H9 (cell line): ENCODE measurements at regions not wholly inside any gene's neighbourhood (a gene's known extent, or its start where the extent isn't known, plus 50 kb on each side); places are given as distances from the start of the nearest gene placed in this dataset.

Source experiments
- DNase-seq: peaks from one replicate; pipeline ENCODE4 v3.0.0-alpha.2; 2017
- H2AFZ ChIP-seq: one replicate; pipeline ENCODE4 v1.6.1; 2013; ENCODE audit warnings: mild to moderate bottlenecking, low read length, control low read depth, moderate library complexity
- H2AK5ac ChIP-seq: 2 replicates; pipeline ENCODE4 v1.6.1; 2013; ENCODE audit warnings: low read length, control low read depth, mixed read lengths; ENCODE audit not compliant: insufficient read length
- H2BK120ac ChIP-seq: one replicate; pipeline ENCODE4 v1.6.1; 2013; ENCODE audit warnings: low read depth, mild to moderate bottlenecking, low read length, control low read depth, inconsistent platforms; ENCODE audit not compliant: poor library complexity, severe bottlenecking
- H2BK12ac ChIP-seq: 2 replicates; pipeline ENCODE4 v1.6.1; 2013; ENCODE audit warnings: low read length, control low read depth, mixed read lengths, low read depth; ENCODE audit not compliant: insufficient read length
- H2BK15ac ChIP-seq: 2 replicates; pipeline ENCODE4 v1.6.1; 2013; ENCODE audit warnings: low read depth, low read length, control low read depth
- H2BK20ac ChIP-seq: one replicate; pipeline ENCODE4 v1.6.1; 2013; ENCODE audit warnings: low read depth, mild to moderate bottlenecking, low read length, control low read depth, inconsistent platforms; ENCODE audit not compliant: poor library complexity, severe bottlenecking
- H2BK5ac ChIP-seq: 2 replicates; pipeline ENCODE4 v1.6.1; 2013; ENCODE audit warnings: low read length, control low read depth, mixed read lengths; ENCODE audit not compliant: insufficient read length
- H3K14ac ChIP-seq: 2 replicates; pipeline ENCODE4 v1.6.1; 2013; ENCODE audit warnings: low read length, control low read depth; ENCODE audit not compliant: insufficient read depth
- H3K18ac ChIP-seq: 2 replicates; pipeline ENCODE4 v1.6.1; 2013; ENCODE audit warnings: low read depth, mild to moderate bottlenecking, mixed read lengths, low read length, control low read depth; ENCODE audit not compliant: insufficient read length
- H3K23ac ChIP-seq: 2 replicates; pipeline ENCODE4 v1.6.1; 2013; ENCODE audit warnings: low read length, control low read depth, mixed read lengths, low read depth; ENCODE audit not compliant: insufficient read length
- H3K23me2 ChIP-seq: 2 replicates; pipeline ENCODE4 v1.6.1; 2013; ENCODE audit warnings: low read depth, mild to moderate bottlenecking, mixed read lengths, low read length, control low read depth; ENCODE audit not compliant: insufficient read length, poor library complexity, severe bottlenecking
- H3K27ac ChIP-seq: 2 replicates; pipeline ENCODE4 v1.5.1; 2013; ENCODE audit warnings: low read length, control low read depth, mixed read lengths, low read depth; ENCODE audit not compliant: insufficient read length
- H3K27me3 ChIP-seq: 2 replicates; pipeline ENCODE4 v1.6.1; 2013; ENCODE audit warnings: low read length, control low read depth, inconsistent platforms; ENCODE audit not compliant: insufficient read depth
- H3K4ac ChIP-seq: 2 replicates; pipeline ENCODE4 v1.6.1; 2013; ENCODE audit warnings: low read depth, mild to moderate bottlenecking, control low read depth, inconsistent platforms, low read length, moderate library complexity
- H3K4me1 ChIP-seq: 2 replicates; pipeline ENCODE4 v1.6.1; 2013; ENCODE audit warnings: low read length, control low read depth, inconsistent platforms; ENCODE audit not compliant: insufficient read depth
- H3K4me2 ChIP-seq: 2 replicates; pipeline ENCODE4 v1.6.1; 2013; ENCODE audit warnings: low read length, control low read depth, mixed read lengths; ENCODE audit not compliant: insufficient read length, insufficient read depth
- H3K56ac ChIP-seq: 2 replicates; pipeline ENCODE4 v1.6.1; 2013; ENCODE audit warnings: low read depth, mild to moderate bottlenecking, mixed read lengths, low read length, control low read depth; ENCODE audit not compliant: insufficient read length
- H3K79me1 ChIP-seq: 2 replicates; pipeline ENCODE4 v1.6.1; 2013; ENCODE audit warnings: low read depth, mild to moderate bottlenecking, moderate library complexity, low read length, control low read depth, inconsistent platforms; ENCODE audit not compliant: insufficient read depth, poor library complexity, severe bottlenecking
- H3K79me2 ChIP-seq: 2 replicates; pipeline ENCODE4 v1.6.1; 2013; ENCODE audit warnings: low read length, control low read depth, inconsistent platforms; ENCODE audit not compliant: insufficient read depth
- H3K9ac ChIP-seq: 2 replicates; pipeline ENCODE4 v1.6.1; 2013; ENCODE audit warnings: low read length, control low read depth, mixed read lengths; ENCODE audit not compliant: insufficient read length; ENCODE audit errors: extremely low read depth
- H3K9me3 ChIP-seq: one replicate; pipeline ENCODE4 v1.6.1; 2013; ENCODE audit warnings: low read depth, low read length, inconsistent platforms; ENCODE audit not compliant: control insufficient read depth
- H3T11ph ChIP-seq: one replicate; pipeline ENCODE4 v1.6.1; 2013; ENCODE audit warnings: mild to moderate bottlenecking, low read length, control low read depth, inconsistent platforms
- H4K20me1 ChIP-seq: one replicate; pipeline ENCODE4 v1.6.1; 2013; ENCODE audit not compliant: control insufficient read depth, insufficient read length, insufficient read depth
- H4K5ac ChIP-seq: 2 replicates; pipeline ENCODE4 v1.6.1; 2013; ENCODE audit warnings: low read depth, mild to moderate bottlenecking, mixed read lengths, low read length, control low read depth; ENCODE audit not compliant: insufficient read length
- H4K8ac ChIP-seq: replicated peaks from 2 replicates; pipeline ENCODE4 v1.6.1; 2013; ENCODE audit warnings: low read length, control low read depth, mixed read lengths, low read depth; ENCODE audit not compliant: insufficient read length
- H4K91ac ChIP-seq: 2 replicates; pipeline ENCODE4 v1.6.1; 2013; ENCODE audit warnings: low read depth, mild to moderate bottlenecking, moderate library complexity, mixed read lengths, low read length, control low read depth; ENCODE audit not compliant: insufficient read length
- H3K27ac Mint-ChIP-seq, 3 experiments: 2 replicates in 2 of 3; 3 replicates in 1 of 3; pipeline ENCODE4 v1.8.0; 2020 to 2021; ENCODE audit warnings: mixed read lengths in 3 of 3, mild to moderate bottlenecking in 1 of 3, moderate library complexity in 1 of 3
- H3K27me3 Mint-ChIP-seq: 2 replicates; pipeline ENCODE4 v1.8.0; 2021; ENCODE audit warnings: low read depth, mild to moderate bottlenecking, moderate library complexity, mixed read lengths
- H3K36me3 Mint-ChIP-seq, 3 experiments: 2 replicates in 2 of 3; 3 replicates in 1 of 3; pipeline ENCODE4 v1.8.0; 2020 to 2021; ENCODE audit warnings: low read depth in 3 of 3, mixed read lengths in 3 of 3; ENCODE audit not compliant: insufficient read depth in 1 of 3
- H3K4me1 Mint-ChIP-seq, 2 experiments: 2 replicates each; pipeline ENCODE4 v1.8.0; 2020; ENCODE audit warnings: mixed read lengths in 2 of 2
- H3K4me3 Mint-ChIP-seq, 2 experiments: 2 replicates in 1 of 2; 3 replicates in 1 of 2; pipeline ENCODE4 v1.8.0; 2020 to 2021; ENCODE audit warnings: mild to moderate bottlenecking in 2 of 2, mixed read lengths in 2 of 2, moderate library complexity in 1 of 2
- H3K9me3 Mint-ChIP-seq, 2 experiments: 2 replicates in 1 of 2; 3 replicates in 1 of 2; pipeline ENCODE4 v1.8.0; 2020; ENCODE audit warnings: mild to moderate bottlenecking in 2 of 2, mixed read lengths in 2 of 2, moderate library complexity in 1 of 2
- WGBS: extraction: QIAGEN DNeasy Blood & Tissue Kit; methylation state at CpG from one replicate; pipeline ENCODE4 v1.1.7; 2013; ENCODE audit warnings: missing lambda C conversion rate, low lambda C conversion rate, mixed read lengths; ENCODE audit not compliant: insufficient read length; ENCODE audit errors: extremely low coverage; 5-methylcytosine and 5-hydroxymethylcytosine counted together
- TF ChIP-seq, protein P1 (sequence below): fragments of 200-600 bp; sonication (generic); conservative IDR thresholded peaks from 3 replicates; pipeline ENCODE4 v1.8.0; 2021; ENCODE audit warnings: antibody characterized with exemption, mild to moderate bottlenecking

DNA sequence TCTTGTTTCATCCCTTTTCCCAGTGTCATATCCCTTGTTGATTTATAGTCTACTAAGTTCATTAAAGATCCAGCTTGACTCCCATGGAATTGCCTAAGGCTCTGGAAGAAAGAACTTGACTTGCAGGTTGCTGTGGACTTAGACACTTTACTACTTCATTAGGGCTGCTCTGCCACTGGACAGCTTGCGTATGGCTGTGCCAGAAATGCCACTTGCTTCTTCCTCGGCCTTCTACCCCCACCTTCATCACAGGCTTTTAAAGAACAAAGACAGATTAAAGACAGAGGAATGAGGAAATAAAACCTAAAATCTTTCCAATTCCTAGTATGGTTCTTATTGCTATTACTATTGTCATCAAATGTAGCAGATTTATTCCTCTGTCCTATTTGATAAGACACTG is 591.7 kb downstream of the BCL11A start:
- H2AK5ac ChIP-seq, result no peak overlapping the region
- no CpG with 5 or more reads among the region's 2 CpGs for WGBS
- no peak overlapping the region for H3K27ac ChIP-seq
- no peaks in the 10 kb centered on the region for H3K79me1 ChIP-seq
- Mint-ChIP-seq H3K9me3 (no peaks in the 10 kb centered on the region), H3K36me3 (no peaks in the 10 kb centered on the region), H3K4me1 (peaks cover 25 to 32% of the 10 kb centered on the region in 2 experiments), H3K27me3 (peaks cover 8% of the 10 kb centered on the region), H3K4me3 (no peak overlapping the region), H3K27ac (no peak overlapping the region)
- no peak overlapping the region for H4K5ac ChIP-seq
- TF ChIP-seq, protein P1, sequence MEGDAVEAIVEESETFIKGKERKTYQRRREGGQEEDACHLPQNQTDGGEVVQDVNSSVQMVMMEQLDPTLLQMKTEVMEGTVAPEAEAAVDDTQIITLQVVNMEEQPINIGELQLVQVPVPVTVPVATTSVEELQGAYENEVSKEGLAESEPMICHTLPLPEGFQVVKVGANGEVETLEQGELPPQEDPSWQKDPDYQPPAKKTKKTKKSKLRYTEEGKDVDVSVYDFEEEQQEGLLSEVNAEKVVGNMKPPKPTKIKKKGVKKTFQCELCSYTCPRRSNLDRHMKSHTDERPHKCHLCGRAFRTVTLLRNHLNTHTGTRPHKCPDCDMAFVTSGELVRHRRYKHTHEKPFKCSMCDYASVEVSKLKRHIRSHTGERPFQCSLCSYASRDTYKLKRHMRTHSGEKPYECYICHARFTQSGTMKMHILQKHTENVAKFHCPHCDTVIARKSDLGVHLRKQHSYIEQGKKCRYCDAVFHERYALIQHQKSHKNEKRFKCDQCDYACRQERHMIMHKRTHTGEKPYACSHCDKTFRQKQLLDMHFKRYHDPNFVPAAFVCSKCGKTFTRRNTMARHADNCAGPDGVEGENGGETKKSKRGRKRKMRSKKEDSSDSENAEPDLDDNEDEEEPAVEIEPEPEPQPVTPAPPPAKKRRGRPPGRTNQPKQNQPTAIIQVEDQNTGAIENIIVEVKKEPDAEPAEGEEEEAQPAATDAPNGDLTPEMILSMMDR, result no peak
- H3K4me1 ChIP-seq, result no peaks in the 10 kb centered on the region
- H3K9ac ChIP-seq, result no peak overlapping the region
- no peaks in the 10 kb centered on the region for H3K9me3 ChIP-seq
- no peak overlapping the region for H2BK12ac ChIP-seq
- no peak overlapping the region for H2BK20ac ChIP-seq
- no peak overlapping the region for H2AFZ ChIP-seq
- H3K4ac ChIP-seq, result no peak overlapping the region
- no peak overlapping the region for H3K18ac ChIP-seq
- no peak overlapping the region for H4K8ac ChIP-seq
- no peaks in the 10 kb centered on the region for H3K23me2 ChIP-seq
- H2BK120ac ChIP-seq, result no peak overlapping the region
- no peak overlapping the region for H3K56ac ChIP-seq
- H2BK5ac ChIP-seq, result no peak overlapping the region
- no peaks in the 10 kb centered on the region for H3K79me2 ChIP-seq
- no peak overlapping the region for H3K23ac ChIP-seq
- H3K14ac ChIP-seq, result no peak overlapping the region
- no peaks in the 10 kb centered on the region for H3K27me3 ChIP-seq
- no peak overlapping the region for H3K4me2 ChIP-seq
- H2BK15ac ChIP-seq, result no peak overlapping the region
- no peak overlapping the region for H4K91ac ChIP-seq
- no peaks in the 10 kb centered on the region for H4K20me1 ChIP-seq
- H3T11ph ChIP-seq, result no peak overlapping the region
- DNase-seq, result no peak
